HepG2 (cell line): ENCODE measurements at regions not wholly inside any gene's neighbourhood (a gene's known extent, or its start where the extent isn't known, plus 50 kb on each side); places are given as distances from the start of the nearest gene placed in this dataset.

ENCODE experiments used
- ATAC-seq: fragments of 200-7000 bp; cut with Tn5 transposase; 3 replicates; pipeline ENCODE4 v1.9.1; 2020; ENCODE audit warnings: mild to moderate bottlenecking, moderate library complexity
- BruUV-seq: library from RNA; stranded (reverse); fragments of 400-500 nt; replicated peaks from 2 replicates; lab custom pipeline; 2021; lab: Mats Ljungman, UMichigan
- CTCF ChIA-PET: fragments of 300-600 bp; formaldehyde crosslinking; extraction: SDS; loops from one replicate; lab custom pipeline; 2021; ENCODE audit warnings: low total read pairs, inconsistent platforms, low intra/inter-chr PET ratio; lab: Yijun Ruan, JAX
- POLR2A ChIA-PET: fragments of 350-600 bp; sonication (Branson Sonifier 250); formaldehyde crosslinking; loops from one replicate; lab custom pipeline; 2020; ENCODE audit warnings: antibody characterized with exemption, inconsistent platforms; lab: Yijun Ruan, JAX
- DNase-seq: peaks from one replicate; pipeline ENCODE4 v3.0.0-alpha.2; 2015; ENCODE audit warnings: low spot score
- FAIRE-seq: peaks from 3 replicates; lab custom pipeline; 2011; peaks lifted over from hg19 to GRCh38; lab: Jason Lieb, UNC
- H2AFZ ChIP-seq: one replicate; pipeline ENCODE4 v1.6.1; 2011; ENCODE audit warnings: low read length, inconsistent platforms
- H3K27ac ChIP-seq: fragments of 300-600 bp; 3 replicates; pipeline ENCODE4 v1.8.0; 2011; ENCODE audit warnings: mixed run types, mild to moderate bottlenecking, mixed read lengths, low read length, inconsistent platforms; ENCODE audit not compliant: insufficient read depth; ENCODE audit errors: extremely low read length
- H3K27me3 ChIP-seq, 2 experiments: fragments of 200-600 bp in 1 of 2; 2 replicates in 1 of 2; 3 replicates in 1 of 2; pipeline versions ENCODE4 v1.6.0 to v1.8.0; 2011; ENCODE audit warnings: low read length in 2 of 2, mild to moderate bottlenecking in 2 of 2, moderate library complexity in 2 of 2, inconsistent platforms in 1 of 2; ENCODE audit not compliant: insufficient read depth in 2 of 2, control insufficient read depth in 1 of 2
- H3K36me3 ChIP-seq, 2 experiments: fragments of 200-600 bp in 1 of 2; replicated peaks in 1 of 2; 2 replicates in 1 of 2; 3 replicates in 1 of 2; pipeline versions ENCODE4 v1.5.1 to v1.8.0; 2011; ENCODE audit warnings: low read length in 2 of 2, inconsistent platforms in 1 of 2; ENCODE audit not compliant: insufficient read depth in 2 of 2, control insufficient read depth in 1 of 2
- H3K4me1 ChIP-seq: 2 replicates; pipeline ENCODE4 v1.5.1; 2012; ENCODE audit warnings: low read length, inconsistent platforms; ENCODE audit not compliant: insufficient read depth
- H3K4me2 ChIP-seq: 2 replicates; pipeline ENCODE4 v1.6.0; 2011; ENCODE audit warnings: low read depth, low read length, inconsistent platforms
- H3K4me3 ChIP-seq, 3 experiments: fragments of 200-600 bp in 1 of 3; sonication (generic), shearing (Covaris generic) in 1 of 3; replicated peaks in 1 of 3; 2 replicates each; pipeline ENCODE4 v1.5.1; 2011 to 2016; ENCODE audit warnings: low read length in 3 of 3, inconsistent platforms in 2 of 3, low read depth in 2 of 3, mild to moderate bottlenecking in 2 of 3, control low read depth in 1 of 3, mixed read lengths in 1 of 3; ENCODE audit not compliant: insufficient read depth in 1 of 3
- H3K79me2 ChIP-seq: one replicate; pipeline ENCODE4 v1.6.1; 2011; ENCODE audit warnings: low read length, inconsistent platforms; ENCODE audit not compliant: insufficient read depth
- H3K9ac ChIP-seq: 2 replicates; pipeline ENCODE4 v1.6.0; 2011; ENCODE audit warnings: mild to moderate bottlenecking, low read depth, low read length, inconsistent platforms; ENCODE audit not compliant: insufficient read depth
- H3K9me3 ChIP-seq: 2 replicates; pipeline ENCODE4 v1.5.1; 2012; ENCODE audit warnings: mild to moderate bottlenecking, low read length
- H4K20me1 ChIP-seq: 2 replicates; pipeline ENCODE4 v1.6.0; 2011; ENCODE audit warnings: inconsistent platforms, mild to moderate bottlenecking, low read length, moderate library complexity; ENCODE audit not compliant: insufficient read depth
- CEBPG ChIP-seq: IDR thresholded peaks from 2 replicates; pipeline ENCODE4 v1.6.1; 2016
- ELK4 ChIP-seq: sonication (generic); formaldehyde crosslinking; IDR thresholded peaks from 2 replicates; pipeline ENCODE4 v1.9.0; 2021; ENCODE audit warnings: missing genetic modification reagents, borderline replicate concordance
- HMG20B ChIP-seq: conservative IDR thresholded peaks from 2 replicates; pipeline ENCODE4 v1.6.1; 2016; ENCODE audit warnings: missing genetic modification reagents, missing compliant biosample characterization
- NKX3-1 ChIP-seq: sonication (generic); formaldehyde crosslinking; IDR thresholded peaks from 2 replicates; pipeline ENCODE4 v1.5.0; 2020; ENCODE audit warnings: missing genetic modification reagents
- PCBP1 ChIP-seq: fragments of 200-400 bp; formaldehyde crosslinking; IDR thresholded peaks from 2 replicates; pipeline ENCODE4 v1.6.1; 2017; ENCODE audit warnings: mild to moderate bottlenecking, low read depth, low read length, borderline replicate concordance
- RCOR2 ChIP-seq: IDR thresholded peaks from 2 replicates; pipeline ENCODE4 v1.6.1; 2016; ENCODE audit warnings: missing biosample characterization, missing genetic modification reagents
- RXRB ChIP-seq: IDR thresholded peaks from 2 replicates; pipeline ENCODE4 v1.6.1; 2016; ENCODE audit warnings: borderline replicate concordance, missing genetic modification reagents, missing compliant biosample characterization
- STAT5B ChIP-seq: sonication (generic); formaldehyde crosslinking; IDR thresholded peaks from 2 replicates; pipeline ENCODE4 v1.4.0; 2020; ENCODE audit warnings: missing genetic modification reagents
- ZFY ChIP-seq: sonication (generic); formaldehyde crosslinking; IDR thresholded peaks from 2 replicates; pipeline ENCODE4 v1.4.0; 2020; ENCODE audit warnings: missing genetic modification reagents
- ZNF678 ChIP-seq: sonication (generic); formaldehyde crosslinking; IDR thresholded peaks from 2 replicates; pipeline ENCODE4 v1.4.0; 2020; ENCODE audit warnings: mild to moderate bottlenecking, missing genetic modification reagents
- WGBS: methylation state at CpG from one replicate; pipeline ENCODE4 v1.1.6; 2017; ENCODE audit warnings: low lambda C conversion rate; 5-methylcytosine and 5-hydroxymethylcytosine counted together
- in situ Hi-C: cut with HindIII; loops from 2 replicates; pipeline ENCODE4 v1.10.0; 2017; ENCODE audit warnings: low pct_unique_long_range_greater_than_20kb; ENCODE audit not compliant: extremely low pct_ligation_motif_present
- intact Hi-C: fragments of 100-400 bp; cut with micrococcal nuclease; formaldehyde crosslinking; loops from one replicate; pipeline ENCODE4 v1.10.0; 2022; ENCODE audit not compliant: unreplicated experiment
- TF ChIP-seq, protein P1 (sequence below): sonication (generic); formaldehyde crosslinking; IDR thresholded peaks from 2 replicates; pipeline ENCODE4 v1.4.0; 2020; ENCODE audit warnings: missing genetic modification reagents, borderline replicate concordance

- Histone ChIP-seq H3K9me3 (no peaks in the 10 kb centered on the region), H2AFZ (no peak overlapping the region), H3K36me3 (no peaks in the 10 kb centered on the region), H3K9ac (no peak overlapping the region), H3K4me1 (peaks cover 40% of the 10 kb centered on the region), H3K79me2 (peaks cover 2% of the 10 kb centered on the region), H4K20me1 (no peaks in the 10 kb centered on the region; the same call in 1 of the 2 replicates), H3K4me3 (no peak overlapping the region), H3K27me3 (no peaks in the 10 kb centered on the region), H3K4me2 (no peak overlapping the region), H3K27ac (no peak overlapping the region)
- POLR2A ChIA-PET: interaction anchor here (0.7 kb wide), 1 partner anchor 234 kb away, joined by 4 read pairs; no protein-coding TSS in a partner anchor
- 96% methylated on average over 16 of the region's 23 CpGs for WGBS
- intact Hi-C loops (no loop called here), in situ Hi-C loops (no loop called here)
- ATAC-seq (no peak), DNase-seq (no peak), FAIRE-seq (no peak)
- BruUV-seq: no TSS peak
- CTCF ChIA-PET: no interaction called here
- no peak for TF ChIP-seq RCOR2 (CRISPR knock-in tag)
- no peak for TF ChIP-seq ZFY (CRISPR knock-in tag)
- no peak for TF ChIP-seq PCBP1
- TF ChIP-seq CEBPG: no peak
- TF ChIP-seq STAT5B (CRISPR knock-in tag): no peak
- TF ChIP-seq, protein P1, sequence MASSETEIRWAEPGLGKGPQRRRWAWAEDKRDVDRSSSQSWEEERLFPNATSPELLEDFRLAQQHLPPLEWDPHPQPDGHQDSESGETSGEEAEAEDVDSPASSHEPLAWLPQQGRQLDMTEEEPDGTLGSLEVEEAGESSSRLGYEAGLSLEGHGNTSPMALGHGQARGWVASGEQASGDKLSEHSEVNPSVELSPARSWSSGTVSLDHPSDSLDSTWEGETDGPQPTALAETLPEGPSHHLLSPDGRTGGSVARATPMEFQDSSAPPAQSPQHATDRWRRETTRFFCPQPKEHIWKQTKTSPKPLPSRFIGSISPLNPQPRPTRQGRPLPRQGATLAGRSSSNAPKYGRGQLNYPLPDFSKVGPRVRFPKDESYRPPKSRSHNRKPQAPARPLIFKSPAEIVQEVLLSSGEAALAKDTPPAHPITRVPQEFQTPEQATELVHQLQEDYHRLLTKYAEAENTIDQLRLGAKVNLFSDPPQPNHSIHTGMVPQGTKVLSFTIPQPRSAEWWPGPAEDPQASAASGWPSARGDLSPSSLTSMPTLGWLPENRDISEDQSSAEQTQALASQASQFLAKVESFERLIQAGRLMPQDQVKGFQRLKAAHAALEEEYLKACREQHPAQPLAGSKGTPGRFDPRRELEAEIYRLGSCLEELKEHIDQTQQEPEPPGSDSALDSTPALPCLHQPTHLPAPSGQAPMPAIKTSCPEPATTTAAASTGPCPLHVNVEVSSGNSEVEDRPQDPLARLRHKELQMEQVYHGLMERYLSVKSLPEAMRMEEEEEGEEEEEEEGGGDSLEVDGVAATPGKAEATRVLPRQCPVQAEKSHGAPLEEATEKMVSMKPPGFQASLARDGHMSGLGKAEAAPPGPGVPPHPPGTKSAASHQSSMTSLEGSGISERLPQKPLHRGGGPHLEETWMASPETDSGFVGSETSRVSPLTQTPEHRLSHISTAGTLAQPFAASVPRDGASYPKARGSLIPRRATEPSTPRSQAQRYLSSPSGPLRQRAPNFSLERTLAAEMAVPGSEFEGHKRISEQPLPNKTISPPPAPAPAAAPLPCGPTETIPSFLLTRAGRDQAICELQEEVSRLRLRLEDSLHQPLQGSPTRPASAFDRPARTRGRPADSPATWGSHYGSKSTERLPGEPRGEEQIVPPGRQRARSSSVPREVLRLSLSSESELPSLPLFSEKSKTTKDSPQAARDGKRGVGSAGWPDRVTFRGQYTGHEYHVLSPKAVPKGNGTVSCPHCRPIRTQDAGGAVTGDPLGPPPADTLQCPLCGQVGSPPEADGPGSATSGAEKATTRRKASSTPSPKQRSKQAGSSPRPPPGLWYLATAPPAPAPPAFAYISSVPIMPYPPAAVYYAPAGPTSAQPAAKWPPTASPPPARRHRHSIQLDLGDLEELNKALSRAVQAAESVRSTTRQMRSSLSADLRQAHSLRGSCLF: no peak
- no peak for TF ChIP-seq ELK4 (CRISPR knock-in tag)
- no peak for TF ChIP-seq HMG20B (CRISPR knock-in tag)
- TF ChIP-seq ZNF678 (CRISPR knock-in tag): no peak
- TF ChIP-seq NKX3-1 (CRISPR knock-in tag): no peak
- TF ChIP-seq RXRB (CRISPR knock-in tag): no peak
Measured at GRCh38 chr3:13227315-13228165, 154.3 kb upstream of the IQSEC1 start.
